ENCODE measurements at regions not wholly inside any gene's neighbourhood (a gene's known extent, or its start where the extent isn't known, plus 50 kb on each side); places are given as distances from the start of the nearest gene placed in this dataset.
"Not testable (repeated sequence)": the region's sequence is repeated elsewhere in the genome, so short reads cannot be mapped to it uniquely, and the experiment has no call there.

- in situ Hi-C loops (cut with HindIII; ENCODE audit: low sequenced_read_pairs), result no loop called here
Observed at GRCh38 chr15:79535536-79535935, 103.4 kb downstream of the MINAR1 start.

DNA sequence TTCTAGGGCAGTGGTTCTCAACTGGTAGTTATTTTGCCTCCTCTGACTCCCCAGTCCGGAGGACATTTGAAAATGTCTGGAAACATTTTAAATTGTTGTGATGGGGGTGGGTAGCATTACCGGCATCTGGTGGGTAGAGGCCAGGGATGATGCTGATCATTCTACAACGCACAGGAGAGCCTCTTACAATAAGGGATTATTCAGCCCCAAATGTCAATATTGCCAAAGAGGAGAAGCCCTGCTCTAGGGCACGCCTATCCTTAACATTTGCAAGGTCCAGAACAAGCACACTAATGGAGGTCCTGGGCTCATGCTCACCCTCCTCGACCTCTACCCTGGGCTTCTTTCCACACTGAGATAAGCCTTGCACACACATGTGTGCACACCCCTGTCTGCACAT, 106.4 kb downstream of the MINAR1 start:
- in situ Hi-C loops (cut with HindIII; ENCODE audit: low sequenced_read_pairs), result no loop called here

DNA sequence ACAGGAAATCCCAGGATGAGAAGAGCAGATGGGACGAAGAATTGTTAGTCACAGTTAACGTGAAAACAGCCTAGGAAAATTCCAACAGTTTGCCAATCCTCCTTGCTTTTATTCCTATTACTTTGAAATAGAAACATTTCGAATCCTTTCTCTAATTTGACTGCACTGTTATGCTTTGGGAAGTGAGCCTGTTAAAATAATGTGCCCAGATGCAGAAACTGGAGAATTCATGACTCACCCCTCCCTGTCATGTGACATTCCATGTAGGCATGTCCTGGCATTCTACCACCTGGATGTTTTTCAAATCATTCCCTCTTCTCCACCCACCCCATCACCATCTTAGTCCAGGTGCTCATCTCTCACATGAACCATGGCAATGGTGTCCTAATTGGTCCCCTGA, 107.3 kb downstream of the MINAR1 start:
- in situ Hi-C loops (cut with HindIII; ENCODE audit: low sequenced_read_pairs), result no loop called here

DNA sequence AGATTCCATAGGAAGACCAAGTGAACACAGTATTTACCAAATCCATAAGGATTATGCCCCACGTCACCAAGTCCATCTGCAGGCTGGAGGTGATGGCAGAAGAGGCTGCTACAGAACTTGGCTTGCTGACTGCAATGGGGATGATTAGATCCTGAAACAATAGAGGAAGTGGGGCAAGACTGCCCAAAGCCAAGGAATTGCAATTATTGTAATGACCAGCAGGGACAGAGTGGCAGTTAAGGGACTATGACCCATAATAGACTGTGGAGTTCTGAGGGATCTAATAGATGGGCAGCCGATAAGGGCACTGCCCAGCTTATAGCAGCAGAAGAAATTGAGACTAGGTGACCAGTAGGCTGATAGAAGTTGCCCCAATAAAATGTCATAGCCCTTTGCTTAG, 108.4 kb downstream of the MINAR1 start:
- in situ Hi-C loops (cut with HindIII; ENCODE audit: low sequenced_read_pairs), result no loop called here

DNA sequence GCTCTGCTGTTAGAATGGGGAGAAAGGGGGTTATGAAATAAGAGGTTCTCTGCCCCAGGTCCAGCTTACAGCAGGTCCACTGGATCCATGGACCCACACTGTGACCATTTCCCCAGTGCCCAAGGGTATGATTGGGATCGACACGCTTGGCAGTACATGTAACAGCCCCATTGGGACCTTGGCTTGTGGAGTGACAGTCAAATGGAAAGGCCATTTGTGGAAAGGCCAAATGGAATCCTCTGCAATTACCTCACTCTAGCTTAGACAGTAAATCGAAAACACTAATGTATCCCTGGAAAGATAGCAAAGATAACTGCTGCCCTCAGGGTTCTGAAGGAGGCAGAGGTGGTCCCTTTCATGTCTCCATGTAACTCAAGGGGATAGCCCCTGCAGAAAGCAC, 109.1 kb downstream of the MINAR1 start:
- in situ Hi-C loops (cut with HindIII; ENCODE audit: low sequenced_read_pairs), result no loop called here

DNA sequence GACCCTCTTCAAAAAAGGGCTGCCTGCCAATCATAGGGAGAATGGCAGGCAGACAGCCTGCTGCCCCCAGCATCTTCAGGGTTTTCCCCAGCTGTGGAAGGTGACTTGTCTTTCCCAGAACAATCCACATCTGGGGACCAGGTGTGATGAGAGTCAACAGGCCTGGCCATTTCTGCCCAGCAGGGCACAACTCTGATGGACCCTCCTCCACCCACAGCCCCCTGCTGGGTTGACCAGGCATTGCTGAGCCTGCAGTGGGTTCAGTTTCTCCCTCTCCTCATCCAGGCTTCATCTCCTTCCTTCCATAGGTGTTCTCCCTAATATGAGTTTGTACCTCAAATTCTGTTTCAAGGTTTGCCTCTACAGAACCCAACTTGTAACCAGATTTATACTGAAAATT, 111.0 kb downstream of the MINAR1 start:
- in situ Hi-C loops (cut with HindIII; ENCODE audit: low sequenced_read_pairs), result no loop called here

GRCh38 chr15:79549196-79549595, 117.1 kb downstream of the MINAR1 start:
- in situ Hi-C loops (cut with HindIII; ENCODE audit: low sequenced_read_pairs), result loop anchor here (5.0 kb wide), 2 partner anchors 52 to 87 kb away; no protein-coding TSS in a partner anchor

- in situ Hi-C loops (cut with HindIII; ENCODE audit: low sequenced_read_pairs), result no loop called here
Observed at GRCh38 chr15:79560384-79560783, 128.2 kb downstream of the MINAR1 start.

DNA sequence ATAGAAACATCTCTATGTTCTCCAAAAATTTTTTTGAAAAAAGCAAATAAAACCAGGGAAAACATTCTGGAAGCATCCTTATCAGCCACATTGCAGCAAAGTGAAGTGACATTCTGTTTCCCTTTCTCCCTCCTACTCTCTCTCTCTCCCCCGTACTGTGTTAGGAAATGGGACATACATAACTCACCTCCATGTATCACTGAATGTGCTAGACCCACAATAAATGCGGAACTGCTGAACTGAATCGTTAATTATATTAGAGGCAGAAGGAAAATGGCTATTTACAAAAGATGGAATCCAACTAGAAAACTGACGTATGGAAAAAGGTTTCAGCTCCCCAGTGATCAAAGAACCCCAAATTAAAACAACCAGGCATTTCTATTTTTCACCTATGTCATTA, 129.8 kb downstream of the MINAR1 start:
- in situ Hi-C loops (cut with HindIII; ENCODE audit: low sequenced_read_pairs), result no loop called here

GRCh38 chr15:79562403-79562815, 130.3 kb downstream of the MINAR1 start:
- in situ Hi-C loops (cut with HindIII; ENCODE audit: low sequenced_read_pairs), result no loop called here

DNA sequence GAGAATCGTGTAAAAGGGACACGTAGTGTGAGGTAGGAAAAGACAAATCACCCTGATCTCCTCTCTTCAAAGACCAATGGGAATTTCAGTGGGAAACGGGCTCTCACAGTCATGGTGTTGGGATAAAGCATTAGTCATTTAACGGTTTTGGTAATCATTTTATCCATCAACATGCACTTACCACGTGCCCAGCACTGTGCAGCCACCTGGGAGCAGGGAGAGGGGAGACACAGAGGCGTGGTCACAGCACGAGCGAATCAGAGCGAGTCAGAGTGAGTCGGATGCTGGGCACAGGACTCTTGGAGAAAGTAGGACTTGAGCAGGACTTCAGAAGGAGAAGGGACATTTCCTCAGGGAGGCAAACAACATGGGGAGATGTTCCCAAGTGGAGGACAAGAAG, 130.8 kb downstream of the MINAR1 start:
- in situ Hi-C loops (cut with HindIII; ENCODE audit: low sequenced_read_pairs), result no loop called here

DNA sequence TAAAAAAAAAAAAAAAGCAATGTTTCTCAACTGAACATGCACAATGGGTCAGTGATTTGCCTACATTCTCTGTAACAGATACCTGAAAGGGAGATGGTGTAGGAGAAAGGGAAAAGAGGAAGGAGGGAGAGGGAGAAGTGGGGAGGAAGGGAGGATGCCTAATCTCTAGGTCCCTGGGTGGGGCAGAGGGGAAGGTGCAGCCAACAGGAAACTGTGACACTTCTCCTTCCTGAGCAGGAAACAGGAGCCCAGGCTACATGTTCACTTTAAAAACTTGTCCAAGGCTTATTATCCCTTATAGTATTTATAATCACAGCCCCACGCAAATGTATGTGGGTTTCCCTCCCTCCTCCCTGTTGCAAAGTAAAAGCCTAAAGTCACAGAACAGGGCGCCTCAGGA, 137.9 kb downstream of the MINAR1 start:
- in situ Hi-C loops (cut with HindIII; ENCODE audit: low sequenced_read_pairs), result no loop called here

DNA sequence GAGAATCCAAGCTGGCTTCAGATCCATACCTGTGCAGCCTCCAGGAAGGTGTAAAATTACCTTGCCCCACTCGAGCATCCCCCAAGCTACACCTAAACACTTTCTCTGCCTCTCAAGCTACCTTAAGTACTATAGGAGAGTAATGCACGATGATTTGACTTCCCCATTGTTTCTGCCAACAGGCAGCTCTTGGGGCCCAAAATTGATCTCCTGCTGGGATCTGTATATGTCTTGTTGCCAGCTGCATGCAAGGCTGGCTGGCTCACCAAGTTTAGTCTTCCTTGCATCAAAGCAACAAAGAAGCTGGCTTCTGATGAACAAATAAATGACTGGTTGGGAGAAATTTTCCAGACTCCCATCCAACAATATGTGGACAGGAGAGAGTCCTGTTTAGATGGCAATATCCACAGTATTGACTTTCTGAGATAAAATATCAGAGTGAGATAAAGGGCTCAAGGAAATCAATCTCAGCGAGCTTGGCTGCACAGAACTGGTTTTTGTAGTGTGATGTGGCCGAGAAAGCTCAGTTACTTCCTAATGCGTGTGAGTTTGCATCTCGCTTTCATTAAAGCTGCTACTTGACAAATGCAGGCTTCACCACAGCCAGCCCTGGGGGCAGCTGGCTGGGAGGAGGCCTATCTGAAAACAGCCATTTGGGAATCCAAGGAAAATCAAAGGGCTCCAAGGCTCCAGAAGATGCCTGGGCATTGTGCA, 140.7 kb downstream of the MINAR1 start:
- in situ Hi-C loops (cut with HindIII; ENCODE audit: low sequenced_read_pairs), result no loop called here

DNA sequence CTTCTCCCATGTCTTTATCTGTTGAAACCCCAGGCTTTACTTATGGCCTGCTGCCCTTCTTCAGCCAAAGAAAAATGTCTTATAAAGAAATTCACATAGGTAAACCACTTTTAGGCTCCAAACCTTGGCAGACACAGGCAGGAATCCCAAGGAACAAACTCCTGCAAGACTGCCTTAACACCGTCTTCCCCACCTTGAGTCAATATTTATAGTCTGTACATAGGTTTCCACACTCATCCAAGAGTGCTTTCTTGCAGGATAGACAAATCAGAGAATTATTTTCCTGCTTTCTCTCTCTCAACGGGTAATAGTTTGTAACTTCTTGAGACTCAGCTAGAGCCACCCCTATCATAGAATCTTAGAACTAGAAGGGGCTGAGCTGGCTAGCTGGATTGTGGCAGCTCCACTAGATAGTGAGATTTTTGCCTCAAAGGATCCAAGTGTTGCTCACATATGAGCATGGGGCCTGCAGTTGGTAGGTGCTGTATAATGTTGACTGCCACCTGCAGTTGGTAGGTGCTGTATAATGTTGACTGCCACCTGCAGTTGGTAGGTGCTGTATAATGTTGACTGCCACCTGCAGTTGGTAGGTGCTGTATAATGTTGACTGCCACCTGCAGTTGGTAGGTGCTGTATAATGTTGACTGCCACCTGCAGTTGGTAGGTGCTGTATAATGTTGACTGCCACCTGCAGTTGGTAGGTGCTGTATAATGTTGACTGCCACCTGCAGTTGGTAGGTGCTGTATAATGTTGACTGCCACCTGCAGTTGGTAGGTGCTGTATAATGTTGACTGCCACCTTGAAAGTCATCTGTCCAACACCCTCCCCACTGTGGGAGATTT, 142.5 kb downstream of the MINAR1 start:
- in situ Hi-C loops (cut with HindIII; ENCODE audit: low sequenced_read_pairs), result not testable (repeated sequence)

GRCh38 chr15:79582650-79583049, 150.5 kb downstream of the MINAR1 start:
- in situ Hi-C loops (cut with HindIII; ENCODE audit: low sequenced_read_pairs), result no loop called here

GRCh38 chr15:79592126-79592525, 160.0 kb downstream of the MINAR1 start:
- in situ Hi-C loops (cut with HindIII; ENCODE audit: low sequenced_read_pairs), result no loop called here

- in situ Hi-C loops (cut with HindIII; ENCODE audit: low sequenced_read_pairs), result no loop called here
Observed at GRCh38 chr15:79593119-79593869, 161.2 kb downstream of the MINAR1 start.

GRCh38 chr15:79595306-79595705, 163.2 kb downstream of the MINAR1 start:
- in situ Hi-C loops (cut with HindIII; ENCODE audit: low sequenced_read_pairs), result no loop called here

DNA sequence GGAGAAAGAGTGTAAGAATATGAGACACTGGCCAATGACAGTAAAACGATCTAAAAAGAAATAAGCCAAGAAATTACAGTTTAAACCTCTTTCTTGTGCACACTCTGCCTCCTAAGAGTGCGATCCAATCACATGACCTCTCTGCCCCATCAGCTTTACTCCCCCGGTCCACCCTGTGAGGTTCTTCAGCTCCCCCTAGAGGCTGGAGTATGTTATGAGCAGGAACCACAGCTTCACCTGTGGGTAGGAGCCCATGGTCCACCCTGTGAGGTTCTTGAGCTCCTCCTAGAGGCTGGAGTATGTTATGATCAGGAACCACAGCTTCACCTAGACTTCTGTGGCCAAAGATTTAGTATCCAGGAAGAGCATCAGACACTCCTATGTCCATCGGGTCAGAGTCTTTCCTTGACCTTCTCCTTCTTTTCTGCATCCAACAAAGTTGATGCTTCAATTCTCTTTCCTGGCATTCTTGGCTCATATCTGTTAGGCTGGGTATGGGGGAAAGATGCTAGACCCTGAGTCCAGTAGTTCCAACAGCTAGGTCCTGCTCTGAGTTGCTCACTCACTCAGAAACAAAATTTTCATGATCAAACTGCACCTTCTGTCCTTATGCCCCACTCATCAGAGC, 164.0 kb downstream of the MINAR1 start:
- in situ Hi-C loops (cut with HindIII; ENCODE audit: low sequenced_read_pairs), result no loop called here

GRCh38 chr15:79598639-79599038, 166.5 kb downstream of the MINAR1 start:
- in situ Hi-C loops (cut with HindIII; ENCODE audit: low sequenced_read_pairs), result no loop called here
